LNCaP clone FGC (cell line): ENCODE measurements at regions not wholly inside any gene's neighbourhood (a gene's known extent, or its start where the extent isn't known, plus 50 kb on each side); places are given as distances from the start of the nearest gene placed in this dataset.

Experiments used
- DNase-seq: peaks from one replicate; pipeline ENCODE4 v3.0.0-alpha.2; 2011; ENCODE audit warnings: low read depth
- H3K4me3 ChIP-seq: 2 replicates; pipeline ENCODE4 v1.5.1; 2011; ENCODE audit warnings: mild to moderate bottlenecking, low read depth, low read length, control low read depth
- TF ChIP-seq, protein P1 (sequence below): IDR thresholded peaks from 2 replicates; pipeline ENCODE4 v1.5.1; 2012; ENCODE audit warnings: mild to moderate bottlenecking; ENCODE audit not compliant: control insufficient read depth, insufficient read depth; ENCODE audit errors: extremely low read depth

DNA sequence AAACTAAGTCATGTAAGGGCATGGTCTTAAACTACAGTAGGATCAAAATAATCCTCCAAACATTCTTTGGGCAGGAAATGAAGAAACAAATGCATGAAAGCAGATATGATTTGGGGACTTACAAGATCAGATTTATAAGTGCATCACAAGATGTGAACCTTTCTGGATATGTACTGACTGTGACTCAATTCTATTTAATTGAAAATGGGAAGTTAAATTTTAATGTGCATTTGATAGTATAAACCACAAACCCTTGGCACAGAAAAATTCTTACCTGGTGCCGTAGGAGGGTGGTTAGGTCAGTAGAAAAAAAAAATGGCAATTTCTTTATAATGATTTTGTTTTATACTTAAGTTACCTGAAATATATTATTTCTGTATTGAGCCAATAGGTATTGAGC lies 262.5 kb upstream of the TGFBR2 start:
- DNase-seq: no peak

DNA sequence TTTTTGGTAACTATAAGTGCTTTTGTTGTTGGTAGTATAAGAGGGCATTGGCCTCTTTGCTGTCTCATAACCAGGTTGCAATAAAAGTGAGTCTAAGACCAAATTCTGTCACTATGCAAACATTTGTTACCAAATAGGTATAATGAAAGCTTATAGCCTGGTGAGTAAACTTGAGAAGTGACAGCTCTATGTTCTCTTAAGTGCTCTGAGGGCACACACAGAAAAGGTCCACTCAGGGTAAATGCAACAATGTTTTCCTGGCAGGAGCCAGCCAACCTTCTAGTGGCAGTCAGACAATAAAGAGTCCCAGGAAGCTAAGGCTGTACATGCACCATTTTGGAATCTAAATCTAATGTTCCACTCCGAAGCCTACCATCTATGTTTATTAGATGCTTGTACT lies 262.1 kb upstream of the TGFBR2 start:
- H3K4me3 ChIP-seq: no peak overlapping the region
- DNase-seq: peak; percentile 27
- TF ChIP-seq, protein P1, sequence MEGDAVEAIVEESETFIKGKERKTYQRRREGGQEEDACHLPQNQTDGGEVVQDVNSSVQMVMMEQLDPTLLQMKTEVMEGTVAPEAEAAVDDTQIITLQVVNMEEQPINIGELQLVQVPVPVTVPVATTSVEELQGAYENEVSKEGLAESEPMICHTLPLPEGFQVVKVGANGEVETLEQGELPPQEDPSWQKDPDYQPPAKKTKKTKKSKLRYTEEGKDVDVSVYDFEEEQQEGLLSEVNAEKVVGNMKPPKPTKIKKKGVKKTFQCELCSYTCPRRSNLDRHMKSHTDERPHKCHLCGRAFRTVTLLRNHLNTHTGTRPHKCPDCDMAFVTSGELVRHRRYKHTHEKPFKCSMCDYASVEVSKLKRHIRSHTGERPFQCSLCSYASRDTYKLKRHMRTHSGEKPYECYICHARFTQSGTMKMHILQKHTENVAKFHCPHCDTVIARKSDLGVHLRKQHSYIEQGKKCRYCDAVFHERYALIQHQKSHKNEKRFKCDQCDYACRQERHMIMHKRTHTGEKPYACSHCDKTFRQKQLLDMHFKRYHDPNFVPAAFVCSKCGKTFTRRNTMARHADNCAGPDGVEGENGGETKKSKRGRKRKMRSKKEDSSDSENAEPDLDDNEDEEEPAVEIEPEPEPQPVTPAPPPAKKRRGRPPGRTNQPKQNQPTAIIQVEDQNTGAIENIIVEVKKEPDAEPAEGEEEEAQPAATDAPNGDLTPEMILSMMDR: no peak

More for the DNA sequence above, 262.5 kb upstream of the TGFBR2 start:
- TF ChIP-seq, protein P1: no peak
- H3K4me3 ChIP-seq: no peak overlapping the region

DNA sequence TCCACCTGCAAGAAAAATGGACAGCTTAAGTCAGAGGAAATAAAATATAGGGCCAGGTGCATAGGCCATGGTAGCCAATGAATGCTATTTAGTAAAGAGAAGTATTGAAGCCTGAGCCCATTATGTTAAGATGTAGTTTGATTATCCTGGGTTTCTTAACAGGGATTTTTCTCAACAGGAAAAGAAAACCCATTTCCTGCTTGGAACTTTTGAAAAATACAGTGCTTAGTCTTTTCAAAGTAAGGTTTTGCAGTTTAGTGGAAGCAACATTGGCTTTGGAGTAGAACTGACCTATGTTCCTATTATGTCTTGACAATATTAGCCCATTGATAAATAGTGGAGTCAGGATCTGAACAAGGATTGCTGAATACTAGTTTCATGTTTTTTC lies 259.5 kb upstream of the TGFBR2 start:
- TF ChIP-seq, protein P1: no peak
- no peak overlapping the region for H3K4me3 ChIP-seq
- no peak for DNase-seq

DNA sequence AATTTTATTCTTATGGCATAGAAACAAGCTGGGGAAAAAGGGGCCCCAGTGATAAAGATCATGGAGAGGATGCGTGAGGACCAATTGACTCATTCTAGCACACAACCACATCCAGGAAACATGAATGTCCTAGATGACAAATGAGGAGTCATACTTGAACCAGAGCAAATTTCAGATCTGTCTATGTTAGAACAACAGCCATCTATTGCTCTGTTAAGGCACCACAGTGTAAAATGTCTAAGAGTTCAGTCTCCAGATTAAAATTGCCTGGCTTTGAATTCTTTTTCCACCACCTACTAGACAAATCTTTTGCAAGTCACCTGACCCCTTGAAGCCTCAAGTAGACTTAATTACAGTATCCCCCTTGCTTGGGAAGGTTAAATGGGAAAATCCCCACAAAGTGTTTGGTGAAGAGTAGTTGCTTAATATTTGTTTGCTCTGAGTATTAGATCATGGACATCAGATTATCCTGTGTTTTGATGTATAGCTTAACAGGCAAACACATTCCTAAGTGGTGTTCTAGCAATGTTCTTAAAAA lies 258.7 kb upstream of the TGFBR2 start:
- DNase-seq: no peak
- no peak overlapping the region for H3K4me3 ChIP-seq
- TF ChIP-seq, protein P1: no peak

DNA sequence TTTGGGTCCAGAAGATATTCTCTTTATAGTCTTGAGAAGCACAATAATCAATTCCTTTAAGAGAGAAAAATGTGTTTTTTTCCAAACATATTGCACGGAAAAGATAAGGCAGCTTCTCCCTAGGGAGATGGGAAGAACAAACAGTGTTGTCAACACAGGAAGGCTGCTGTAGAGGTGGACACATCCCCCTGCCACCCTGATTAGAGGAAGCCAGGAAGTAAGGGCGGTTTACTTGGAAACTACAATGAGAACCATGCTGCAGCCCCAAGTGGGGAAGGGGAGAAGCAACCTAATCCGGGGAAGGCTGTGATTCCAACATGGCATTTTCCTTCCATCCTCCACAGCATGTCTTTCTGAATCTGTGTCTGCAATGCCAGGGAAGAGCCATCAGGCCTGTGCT lies 256.9 kb upstream of the TGFBR2 start:
- no peak overlapping the region for H3K4me3 ChIP-seq
- TF ChIP-seq, protein P1: no peak
- DNase-seq: no peak

DNA sequence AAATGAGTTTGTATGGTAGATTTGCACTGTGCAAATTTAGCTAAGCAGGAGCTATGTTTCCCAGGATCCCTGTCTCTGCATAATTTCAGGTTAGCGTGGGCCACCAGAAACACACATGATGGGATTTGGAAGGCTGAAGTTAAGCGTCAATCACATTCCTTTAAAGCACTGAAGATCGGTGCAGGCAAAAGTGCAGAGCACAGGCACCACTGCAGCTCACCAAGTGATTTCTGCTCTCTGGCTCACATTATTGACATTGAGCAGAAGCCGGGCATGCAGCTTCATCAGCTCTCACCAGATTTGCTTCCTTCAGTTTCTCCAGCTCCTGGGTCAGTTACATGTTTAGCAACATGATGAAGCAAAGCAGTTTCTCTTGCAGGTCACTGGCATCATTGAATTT lies 256.4 kb upstream of the TGFBR2 start:
- TF ChIP-seq, protein P1: no peak
- no peak for DNase-seq
- no peak overlapping the region for H3K4me3 ChIP-seq

DNA sequence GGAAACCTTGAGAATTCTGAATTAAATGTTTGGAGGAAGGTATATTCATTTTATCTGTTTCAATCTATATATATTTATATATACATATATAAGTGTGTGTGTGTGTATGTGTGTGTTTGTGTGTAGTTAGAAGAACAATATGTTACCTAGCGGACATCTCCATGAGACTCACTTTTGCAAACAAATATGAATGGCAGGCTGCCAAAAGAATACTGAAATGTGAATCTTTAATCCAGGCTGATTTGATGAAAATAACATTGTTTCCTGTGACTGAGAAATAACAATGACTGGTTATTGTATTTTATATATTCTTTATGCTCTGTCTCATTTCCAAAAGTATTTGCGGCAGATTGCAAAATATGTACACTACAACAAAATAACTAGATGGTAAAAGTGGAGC lies 255.5 kb upstream of the TGFBR2 start:
- no peak for DNase-seq
- TF ChIP-seq, protein P1: no peak
- H3K4me3 ChIP-seq: no peak overlapping the region
